Neural cell (in vitro differentiated cells): ENCODE measurements at regions not wholly inside any gene's neighbourhood (a gene's known extent, or its start where the extent isn't known, plus 50 kb on each side); places are given as distances from the start of the nearest gene placed in this dataset.
A peak's percentile ranks its signal among the peaks of the same experiment; 100 is the strongest.

Experiments
- EP300 ChIP-seq: fragments of 450-650 bp; conservative IDR thresholded peaks from 2 replicates; pipeline ENCODE4 v1.6.1; 2014; ENCODE audit warnings: antibody characterized with exemption, mild to moderate bottlenecking, moderate library complexity; ENCODE audit not compliant: poor library complexity, severe bottlenecking
- EZH2 ChIP-seq: fragments of 200-600, 300-800 bp; shearing (Covaris generic), sonication (generic); IDR thresholded peaks from 2 replicates; pipeline ENCODE4 v1.6.1; 2014; ENCODE audit warnings: antibody characterized with exemption, low read length, borderline replicate concordance, mild to moderate bottlenecking; ENCODE audit not compliant: insufficient read depth, poor library complexity, severe bottlenecking
- POLR2AphosphoS5 ChIP-seq: IDR thresholded peaks from 2 replicates; pipeline ENCODE4 v1.6.1; 2012
- TAF1 ChIP-seq: IDR thresholded peaks from 2 replicates; pipeline ENCODE4 v1.6.1; 2012; ENCODE audit warnings: low read depth
- TF ChIP-seq, protein P1 (sequence below): fragments of 450-650 bp; IDR thresholded peaks from 2 replicates; pipeline ENCODE4 v1.5.1; 2014; ENCODE audit warnings: antibody characterized with exemption, mild to moderate bottlenecking, moderate library complexity; ENCODE audit not compliant: poor library complexity, severe bottlenecking

- TF ChIP-seq TAF1 (no peak), EP300 (no peak), EZH2 (no peak), POLR2AphosphoS5 (no peak)
- TF ChIP-seq, protein P1, sequence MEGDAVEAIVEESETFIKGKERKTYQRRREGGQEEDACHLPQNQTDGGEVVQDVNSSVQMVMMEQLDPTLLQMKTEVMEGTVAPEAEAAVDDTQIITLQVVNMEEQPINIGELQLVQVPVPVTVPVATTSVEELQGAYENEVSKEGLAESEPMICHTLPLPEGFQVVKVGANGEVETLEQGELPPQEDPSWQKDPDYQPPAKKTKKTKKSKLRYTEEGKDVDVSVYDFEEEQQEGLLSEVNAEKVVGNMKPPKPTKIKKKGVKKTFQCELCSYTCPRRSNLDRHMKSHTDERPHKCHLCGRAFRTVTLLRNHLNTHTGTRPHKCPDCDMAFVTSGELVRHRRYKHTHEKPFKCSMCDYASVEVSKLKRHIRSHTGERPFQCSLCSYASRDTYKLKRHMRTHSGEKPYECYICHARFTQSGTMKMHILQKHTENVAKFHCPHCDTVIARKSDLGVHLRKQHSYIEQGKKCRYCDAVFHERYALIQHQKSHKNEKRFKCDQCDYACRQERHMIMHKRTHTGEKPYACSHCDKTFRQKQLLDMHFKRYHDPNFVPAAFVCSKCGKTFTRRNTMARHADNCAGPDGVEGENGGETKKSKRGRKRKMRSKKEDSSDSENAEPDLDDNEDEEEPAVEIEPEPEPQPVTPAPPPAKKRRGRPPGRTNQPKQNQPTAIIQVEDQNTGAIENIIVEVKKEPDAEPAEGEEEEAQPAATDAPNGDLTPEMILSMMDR, result peak; percentile 35
Observed at GRCh38 chr6:27608916-27609883, 136.3 kb upstream of the ZNF184 start.
